Spleen (tissue), 11 donors: ENCODE measurements at regions not wholly inside any gene's neighbourhood (a gene's known extent, or its start where the extent isn't known, plus 50 kb on each side); places are given as distances from the start of the nearest gene placed in this dataset.

Experiments
- DNase-seq: peaks from one replicate; pipeline ENCODE4 v3.0.0-alpha.2; 2020
- H3K27ac ChIP-seq, 8 donors: fragments of 200-600 bp; sonication (generic) in 7 of 8; 1 replicate in 4 of 8; 2 replicates in 4 of 8; pipeline versions ENCODE4 v1.5.0 to v1.8.0; 2016 to 2021; ENCODE audit warnings: inconsistent platforms in 4 of 8, mild to moderate bottlenecking in 4 of 8, moderate library complexity in 1 of 8
- H3K27me3 ChIP-seq, 7 donors: fragments of 200-600 bp; sonication (generic) in 6 of 7; replicated peaks in 1 of 7; 1 replicate in 4 of 7; 2 replicates in 3 of 7; pipeline versions ENCODE4 v1.5.0 to v1.8.0; 2016 to 2021; ENCODE audit warnings: inconsistent platforms in 3 of 7, mild to moderate bottlenecking in 1 of 7
- H3K36me3 ChIP-seq, 6 donors: fragments of 200-600 bp; sonication (generic) in 5 of 6; 1 replicate in 4 of 6; 2 replicates in 2 of 6; pipeline versions ENCODE4 v1.5.0 to v1.8.0; 2016 to 2021; ENCODE audit warnings: inconsistent platforms in 2 of 6
- H3K4me1 ChIP-seq, 6 donors: fragments of 200-600 bp; sonication (generic) in 5 of 6; 1 replicate in 3 of 6; 2 replicates in 3 of 6; pipeline versions ENCODE4 v1.5.0 to v1.8.0; 2016 to 2021; ENCODE audit warnings: inconsistent platforms in 3 of 6
- H3K4me3 ChIP-seq, 8 donors: fragments of 200-600 bp; sonication (generic) in 7 of 8; 1 replicate in 4 of 8; 2 replicates in 4 of 8; pipeline versions ENCODE4 v1.5.0 to v1.8.0; 2016 to 2021; ENCODE audit warnings: inconsistent platforms in 4 of 8, mild to moderate bottlenecking in 4 of 8, moderate library complexity in 2 of 8
- H3K9me3 ChIP-seq, 8 donors: fragments of 200-600 bp; sonication (generic) in 7 of 8; 1 replicate in 4 of 8; 2 replicates in 4 of 8; pipeline versions ENCODE4 v1.5.0 to v1.8.0; 2016 to 2021; ENCODE audit warnings: inconsistent platforms in 4 of 8
- POLR2A ChIP-seq, 3 donors: fragments of 450-650 bp; IDR thresholded peaks; one replicate each; pipeline ENCODE4 v1.5.1; 2017; ENCODE audit warnings: antibody characterized with exemption in 3 of 3, mild to moderate bottlenecking in 1 of 3
- POLR2AphosphoS5 ChIP-seq, 3 donors: sonication (generic); formaldehyde crosslinking; IDR thresholded peaks; one replicate each; pipeline ENCODE4 v1.5.1; 2017; ENCODE audit warnings: antibody characterized with exemption in 3 of 3
- WGBS, 5 donors: extraction: QIAGEN DNeasy Blood & Tissue Kit in 3 of 5; methylation state at CpG; one replicate each; pipeline versions ENCODE4 v1.1.5 to v1.1.7; 2013 to 2018; 5-methylcytosine and 5-hydroxymethylcytosine counted together
- intact Hi-C: fragments of 100-400 bp; cut with DNase I; formaldehyde crosslinking; loops from one replicate; pipeline ENCODE4 v1.15.0; 2023; ENCODE audit warnings: low total_unique reads
- TF ChIP-seq, protein P1 (sequence below), 11 experiments: fragments of 200-600 bp in 7 of 11; fragments of 450-650 bp in 4 of 11; sonication (generic) in 4 of 11; IDR thresholded peaks in 8 of 11; conservative IDR thresholded peaks in 3 of 11; 1 replicate in 7 of 11; 2 replicates in 4 of 11; pipeline versions ENCODE4 v1.4.0 to v1.8.0; 2016 to 2021; ENCODE audit warnings: antibody characterized with exemption in 11 of 11, inconsistent platforms in 4 of 11, mild to moderate bottlenecking in 1 of 11
- donor health status: healthy with polysubstance abuse.
- donor health status: DM: no; HTN: no; CAD: no; lungs with moderate emphysema.
- donor health status: DM: no; HTN: no; CAD: no.
- donor health status: Bipolar disorder and iron deficiency.
- donor health status: healthy.
- donor health status: DM: no; HTN: no; CAD: no.
- donor health status: DM: yes; HTN: yes; CAD: no.

DNA sequence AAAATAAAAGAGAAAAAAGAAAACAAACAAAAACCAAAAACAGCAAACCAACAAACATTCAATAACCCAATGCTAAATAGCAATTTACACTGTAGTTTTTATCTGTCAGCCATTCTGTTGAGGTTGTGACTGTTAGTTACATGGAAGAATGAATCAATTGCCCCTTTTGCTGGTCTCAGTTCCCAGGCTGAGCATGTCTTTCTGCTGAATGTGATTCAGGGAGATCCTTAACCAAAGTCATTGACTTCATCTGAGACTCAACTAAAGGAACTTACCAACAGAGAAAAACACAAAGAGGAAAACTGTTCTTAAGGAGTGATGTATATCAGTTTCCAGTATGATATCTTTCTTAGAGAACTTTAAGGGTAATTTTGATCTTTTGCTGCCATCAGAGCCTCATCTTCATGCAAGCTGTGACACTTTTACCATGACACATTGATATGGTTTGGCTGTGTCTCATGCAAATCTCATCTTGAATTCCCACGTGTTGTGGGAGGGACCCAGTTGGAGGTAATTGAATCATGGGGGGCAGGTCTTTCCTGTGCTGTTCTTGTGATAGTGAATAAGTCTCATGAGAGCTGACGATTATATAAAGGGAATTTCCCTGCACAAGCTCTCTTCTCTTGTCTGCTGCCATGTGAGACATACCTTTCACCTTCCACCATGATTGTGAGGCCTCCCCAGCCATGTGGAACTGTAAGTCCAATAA lies 469.8 kb downstream of the KIF20B start:
- intact Hi-C loops, result no loop called here
- H3K4me1 ChIP-seq, result no peaks in the 10 kb centered on the region
- WGBS, 5 donors, result 59 to 69% (median 64%) methylated on average over 2 of the region's 2 CpGs
- TF ChIP-seq, protein P1, sequence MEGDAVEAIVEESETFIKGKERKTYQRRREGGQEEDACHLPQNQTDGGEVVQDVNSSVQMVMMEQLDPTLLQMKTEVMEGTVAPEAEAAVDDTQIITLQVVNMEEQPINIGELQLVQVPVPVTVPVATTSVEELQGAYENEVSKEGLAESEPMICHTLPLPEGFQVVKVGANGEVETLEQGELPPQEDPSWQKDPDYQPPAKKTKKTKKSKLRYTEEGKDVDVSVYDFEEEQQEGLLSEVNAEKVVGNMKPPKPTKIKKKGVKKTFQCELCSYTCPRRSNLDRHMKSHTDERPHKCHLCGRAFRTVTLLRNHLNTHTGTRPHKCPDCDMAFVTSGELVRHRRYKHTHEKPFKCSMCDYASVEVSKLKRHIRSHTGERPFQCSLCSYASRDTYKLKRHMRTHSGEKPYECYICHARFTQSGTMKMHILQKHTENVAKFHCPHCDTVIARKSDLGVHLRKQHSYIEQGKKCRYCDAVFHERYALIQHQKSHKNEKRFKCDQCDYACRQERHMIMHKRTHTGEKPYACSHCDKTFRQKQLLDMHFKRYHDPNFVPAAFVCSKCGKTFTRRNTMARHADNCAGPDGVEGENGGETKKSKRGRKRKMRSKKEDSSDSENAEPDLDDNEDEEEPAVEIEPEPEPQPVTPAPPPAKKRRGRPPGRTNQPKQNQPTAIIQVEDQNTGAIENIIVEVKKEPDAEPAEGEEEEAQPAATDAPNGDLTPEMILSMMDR (IDR thresholded peaks at IDR 0.05 in 8 of 11, conservative IDR thresholded peaks at IDR 0.05 in 3 of 11), result no peak
- TF ChIP-seq POLR2A (IDR thresholded peaks at IDR 0.05) (no peak), POLR2AphosphoS5 (IDR thresholded peaks at IDR 0.05) (no peak)
- H3K27ac ChIP-seq, result no peak overlapping the region
- no peaks in the 10 kb centered on the region for H3K36me3 ChIP-seq
- no peak for DNase-seq
- H3K4me3 ChIP-seq, result no peak overlapping the region
- no peaks in the 10 kb centered on the region for H3K27me3 ChIP-seq
- peaks cover 0 to 8% (median 0%) of the 10 kb centered on the region in 8 donors for H3K9me3 ChIP-seq

DNA sequence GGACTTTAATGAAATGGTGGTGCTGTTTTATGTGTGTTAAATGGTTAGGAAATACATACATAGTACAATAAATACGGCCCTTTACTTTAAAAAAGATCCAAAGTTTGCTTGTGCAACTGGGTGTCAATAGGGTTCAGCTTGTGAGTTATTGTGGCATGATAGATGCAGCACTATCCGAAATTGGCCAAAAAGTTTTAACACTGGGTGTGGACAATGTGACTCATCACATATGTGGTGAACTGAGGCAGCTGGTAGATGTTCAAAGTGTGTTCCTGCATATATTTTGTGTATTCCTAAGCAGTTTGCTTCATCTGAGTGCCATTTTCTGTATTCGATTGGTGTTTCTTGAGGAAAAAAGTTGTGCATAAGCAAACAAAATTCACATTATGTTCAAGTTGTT lies 473.1 kb downstream of the KIF20B start:
- DNase-seq, result no peak

DNA sequence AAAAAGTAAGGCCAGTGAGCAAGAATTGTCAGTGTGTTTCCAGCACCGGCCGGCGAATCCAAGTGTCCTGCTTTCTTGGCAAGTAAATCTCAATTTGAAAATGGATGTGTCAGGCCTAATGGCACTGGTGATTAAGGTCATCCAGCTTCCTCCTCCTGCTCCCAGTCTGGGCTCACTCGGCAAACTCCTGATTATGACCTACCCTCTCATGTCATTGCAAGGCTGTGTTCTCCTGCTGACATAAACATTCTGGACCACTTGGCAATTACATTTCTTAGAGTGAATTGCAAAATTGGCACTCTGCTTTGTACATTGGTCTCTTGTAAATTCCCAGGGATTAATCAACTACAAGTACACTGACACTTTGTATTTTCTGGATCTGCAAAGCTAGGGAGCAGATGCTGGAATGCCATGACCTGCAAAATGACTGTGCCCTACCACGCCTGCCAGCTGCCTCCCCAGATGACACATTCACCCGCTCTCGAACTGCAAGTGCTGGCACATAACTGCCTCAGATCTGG lies 473.8 kb downstream of the KIF20B start:
- no peak for DNase-seq
- Histone ChIP-seq H3K4me3 (no peak overlapping the region), H3K9me3 (peaks cover 0 to 5% (median 0%) of the 10 kb centered on the region in 8 donors), H3K4me1 (no peaks in the 10 kb centered on the region), H3K27me3 (no peaks in the 10 kb centered on the region), H3K27ac (no peak overlapping the region), H3K36me3 (no peaks in the 10 kb centered on the region)
- WGBS, 5 donors, result 75 to 85% (median 79%) methylated on average over 7 of the region's 7 CpGs
- intact Hi-C loops, result no loop called here
- TF ChIP-seq, protein P1 (IDR thresholded peaks at IDR 0.05 in 8 of 11, conservative IDR thresholded peaks at IDR 0.05 in 3 of 11), result no peak
- TF ChIP-seq POLR2A (IDR thresholded peaks at IDR 0.05), result no peak
- no peak for TF ChIP-seq POLR2AphosphoS5 (IDR thresholded peaks at IDR 0.05)

More for the DNA sequence above, 473.1 kb downstream of the KIF20B start:
- no peak overlapping the region for H3K4me3 ChIP-seq
- TF ChIP-seq POLR2A (IDR thresholded peaks at IDR 0.05), result no peak
- no peak for TF ChIP-seq POLR2AphosphoS5 (IDR thresholded peaks at IDR 0.05)
- TF ChIP-seq, protein P1 (IDR thresholded peaks at IDR 0.05 in 8 of 11, conservative IDR thresholded peaks at IDR 0.05 in 3 of 11), result no peak
- H3K27me3 ChIP-seq, result no peaks in the 10 kb centered on the region
- no peaks in the 10 kb centered on the region for H3K4me1 ChIP-seq
- 70 to 88% (median 83%) methylated on average over 3 of the region's 3 CpGs for WGBS, 5 donors
- no peak overlapping the region for H3K27ac ChIP-seq
- intact Hi-C loops, result no loop called here
- no peaks in the 10 kb centered on the region for H3K36me3 ChIP-seq
- peaks cover 0 to 5% (median 0%) of the 10 kb centered on the region in 8 donors for H3K9me3 ChIP-seq

DNA sequence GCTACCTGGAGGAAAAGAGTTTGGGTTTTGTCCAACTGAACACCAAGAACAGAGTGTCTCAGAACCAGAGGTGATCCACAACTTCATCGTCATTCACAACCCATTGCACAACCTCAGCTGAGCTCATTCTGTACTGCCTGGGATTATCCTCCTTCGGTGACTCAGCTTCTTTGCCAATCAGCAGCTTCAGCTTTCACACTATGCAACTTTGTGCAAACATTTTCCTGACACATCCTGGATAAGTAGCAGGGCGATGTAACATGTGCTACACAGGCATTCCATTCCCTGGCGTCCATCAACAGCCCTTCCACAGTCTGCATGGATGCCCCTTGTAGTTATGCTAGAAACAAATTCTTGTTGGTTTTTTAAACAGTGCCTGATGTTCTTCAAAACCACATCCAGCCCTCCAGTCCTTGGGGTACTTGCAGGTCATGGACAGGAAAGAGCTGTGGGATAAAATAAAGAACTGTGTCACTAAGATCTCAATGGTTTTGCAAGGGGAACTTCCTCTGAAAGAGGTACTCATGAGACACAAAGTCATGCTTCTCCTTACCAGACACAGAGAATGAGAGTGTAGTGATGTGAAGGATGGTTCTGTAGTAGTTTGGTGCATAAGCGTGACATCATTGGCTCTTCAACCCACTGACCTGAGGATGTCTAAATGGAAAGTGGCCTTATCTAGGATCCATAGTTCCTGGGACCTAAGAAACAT lies 478.5 kb downstream of the KIF20B start:
- H3K9me3 ChIP-seq, result no peaks in the 10 kb centered on the region
- H3K4me1 ChIP-seq, result no peaks in the 10 kb centered on the region
- H3K36me3 ChIP-seq, result no peaks in the 10 kb centered on the region
- H3K27ac ChIP-seq, result no peak overlapping the region
- no peaks in the 10 kb centered on the region for H3K27me3 ChIP-seq
- intact Hi-C loops, result no loop called here
- no peak overlapping the region for H3K4me3 ChIP-seq
- TF ChIP-seq POLR2A (IDR thresholded peaks at IDR 0.05), result no peak
- no peak for TF ChIP-seq POLR2AphosphoS5 (IDR thresholded peaks at IDR 0.05)
- TF ChIP-seq, protein P1 (IDR thresholded peaks at IDR 0.05 in 8 of 11, conservative IDR thresholded peaks at IDR 0.05 in 3 of 11), result no peak
- WGBS, 5 donors, result 74 to 90% (median 82%) methylated on average over 5 of the region's 5 CpGs
- no peak for DNase-seq
